HG03558 (cell line): ENCODE measurements at regions not wholly inside any gene's neighbourhood (a gene's known extent, or its start where the extent isn't known, plus 50 kb on each side); places are given as distances from the start of the nearest gene placed in this dataset.

ENCODE experiments used
- ATAC-seq: cut with Tn5 transposase; IDR thresholded peaks from one replicate; pipeline ENCODE4 v1.9.1; 2021; ENCODE audit warnings: moderate number of reproducible peaks; ENCODE audit not compliant: unreplicated experiment; ENCODE audit errors: extremely low read depth

GRCh38 chr3:70899816-70900215 is 587.4 kb upstream of the MDFIC2 start:
- no peak for ATAC-seq

GRCh38 chr3:70890020-70890394 is 577.6 kb upstream of the MDFIC2 start:
- ATAC-seq, result no peak

- ATAC-seq, result no peak
Observed at GRCh38 chr3:70889162-70890019, 577.0 kb upstream of the MDFIC2 start.

- no peak for ATAC-seq
Observed at GRCh38 chr3:70885636-70886035, 573.2 kb upstream of the MDFIC2 start.

GRCh38 chr3:70882104-70882503 is 569.7 kb upstream of the MDFIC2 start:
- no peak for ATAC-seq

- no peak for ATAC-seq
Observed at GRCh38 chr3:70880421-70880820, 568.0 kb upstream of the MDFIC2 start.

GRCh38 chr3:70876154-70876553 is 563.7 kb upstream of the MDFIC2 start:
- no peak for ATAC-seq

- no peak for ATAC-seq
Observed at GRCh38 chr3:70874196-70874595, 561.8 kb upstream of the MDFIC2 start.

- no peak for ATAC-seq
Observed at GRCh38 chr3:70873686-70874085, 561.2 kb upstream of the MDFIC2 start.

GRCh38 chr3:70871909-70872656 is 559.6 kb upstream of the MDFIC2 start:
- no peak for ATAC-seq

- ATAC-seq, result no peak
Observed at GRCh38 chr3:70870576-70870975, 558.1 kb upstream of the MDFIC2 start.

- ATAC-seq, result no peak
Observed at GRCh38 chr3:70868561-70868960, 556.1 kb upstream of the MDFIC2 start.

- no peak for ATAC-seq
Observed at GRCh38 chr3:70863049-70863448, 550.6 kb upstream of the MDFIC2 start.

- ATAC-seq, result no peak
Observed at GRCh38 chr3:70861855-70862254, 549.4 kb upstream of the MDFIC2 start.

- ATAC-seq, result no peak
Observed at GRCh38 chr3:70861234-70861633, 548.8 kb upstream of the MDFIC2 start.

- no peak for ATAC-seq
Observed at GRCh38 chr3:70857916-70858315, 545.5 kb upstream of the MDFIC2 start.

GRCh38 chr3:70856414-70857162 is 544.1 kb upstream of the MDFIC2 start:
- ATAC-seq, result peak; percentile 48

GRCh38 chr3:70855149-70855548 is 542.7 kb upstream of the MDFIC2 start:
- ATAC-seq, result no peak

GRCh38 chr3:70854108-70854507 is 541.7 kb upstream of the MDFIC2 start:
- ATAC-seq, result no peak

- ATAC-seq, result no peak
Observed at GRCh38 chr3:70853161-70853944, 540.9 kb upstream of the MDFIC2 start.
